ENCODE measurements at regions not wholly inside any gene's neighbourhood (a gene's known extent, or its start where the extent isn't known, plus 50 kb on each side); places are given as distances from the start of the nearest gene placed in this dataset.

DNA sequence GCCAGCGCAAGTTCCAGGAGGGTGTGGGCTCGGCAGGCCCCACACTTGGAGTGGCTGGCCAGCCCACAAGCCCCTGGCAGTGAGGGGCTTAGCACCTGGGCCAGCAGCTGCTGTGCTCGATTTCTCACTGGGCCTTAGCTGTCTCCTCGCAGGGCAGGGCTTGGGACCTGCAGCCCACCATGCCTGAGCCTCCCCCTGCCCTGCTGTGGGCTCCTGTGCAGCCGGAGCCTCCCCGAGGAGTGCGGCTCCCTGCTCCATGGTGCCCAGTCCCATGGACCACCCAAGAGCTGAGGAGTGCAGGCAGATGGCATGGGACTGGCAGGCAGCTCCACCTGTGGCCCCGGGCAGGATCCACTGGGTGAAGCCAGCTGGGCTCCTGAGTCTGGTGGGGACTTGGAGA, 139.2 kb upstream of the CXCL13 start:
- TF ChIP-seq EZH2 (IDR thresholded peaks at IDR 0.05; ENCODE audit: low read length) (no peak), CTCF (optimal IDR thresholded peaks at IDR 0.05 in 1 of 3, IDR thresholded peaks at IDR 0.05 in 1 of 3, conservative IDR thresholded peaks at IDR 0.05 in 1 of 3; ENCODE audit: extremely low read depth in 1 of 3, insufficient read depth in 2 of 3, low read length in 3 of 3) (no peak)
- H3K4me1 ChIP-seq (ENCODE audit: control insufficient read depth, extremely low read depth, insufficient read depth, low read length): no peaks in the 10 kb centered on the region
- dilution Hi-C loops (cut with MboI; ENCODE audit: extremely low pct_ligation_motif_present, low sequenced_read_pairs): no loop called here

GRCh38 chr4:77471821-77472495, 133.7 kb upstream of the CXCL13 start:
- Histone ChIP-seq H4K20me1 (ENCODE audit: control insufficient read depth, extremely low read depth, insufficient read depth, low read length) (no peaks in the 10 kb centered on the region), H3K4me1 (ENCODE audit: control insufficient read depth, extremely low read depth, insufficient read depth, low read length) (peaks cover 8% of the 10 kb centered on the region), H3K36me3 (ENCODE audit: control insufficient read depth in 2 of 2, extremely low read depth in 1 of 2, insufficient read depth in 2 of 2, low read length in 2 of 2) (no peaks in the 10 kb centered on the region), H3K9me1 (ENCODE audit: control insufficient read depth, extremely low read depth, insufficient read depth, low read length) (no peaks in the 10 kb centered on the region), H3K27me3 (ENCODE audit: control insufficient read depth, extremely low read depth, insufficient read depth, low read length) (no peaks in the 10 kb centered on the region), H3K9me3 (ENCODE audit: control insufficient read depth, low read depth, low read length) (no peaks in the 10 kb centered on the region), H3K27ac (ENCODE audit: control insufficient read depth, insufficient read depth, low read length) (no peak overlapping the region), H3K9ac (ENCODE audit: control insufficient read depth, extremely low read depth, insufficient read depth, low read length) (no peak overlapping the region), H3K4me3 (ENCODE audit: control insufficient read depth in 2 of 3, extremely low read depth in 1 of 3, insufficient read depth in 2 of 3, low read depth in 1 of 3, low read length in 3 of 3) (no peak overlapping the region), H2AFZ (ENCODE audit: control insufficient read depth, low read length) (no peak overlapping the region), H3K79me2 (ENCODE audit: control insufficient read depth, insufficient read depth, low read length) (no peaks in the 10 kb centered on the region), H3K4me2 (ENCODE audit: control insufficient read depth, extremely low read depth, insufficient read depth, low read depth, low read length) (no peak overlapping the region)
- no peak for DNase-seq (ENCODE audit: low read depth, low spot score)
- peak; percentile 63 for FAIRE-seq
- TF ChIP-seq EZH2 (IDR thresholded peaks at IDR 0.05; ENCODE audit: low read length) (no peak), CTCF (optimal IDR thresholded peaks at IDR 0.05 in 1 of 3, IDR thresholded peaks at IDR 0.05 in 1 of 3, conservative IDR thresholded peaks at IDR 0.05 in 1 of 3; ENCODE audit: extremely low read depth in 1 of 3, insufficient read depth in 2 of 3, low read length in 3 of 3) (no peak)
- dilution Hi-C loops (cut with MboI; ENCODE audit: extremely low pct_ligation_motif_present, low sequenced_read_pairs): no loop called here

More for the DNA sequence above, 139.2 kb upstream of the CXCL13 start:
- Histone ChIP-seq H3K27ac (ENCODE audit: control insufficient read depth, insufficient read depth, low read length) (no peak overlapping the region), H2AFZ (ENCODE audit: control insufficient read depth, low read length) (no peak overlapping the region), H3K36me3 (ENCODE audit: control insufficient read depth in 2 of 2, extremely low read depth in 1 of 2, insufficient read depth in 2 of 2, low read length in 2 of 2) (no peaks in the 10 kb centered on the region), H3K4me3 (ENCODE audit: control insufficient read depth in 2 of 3, extremely low read depth in 1 of 3, insufficient read depth in 2 of 3, low read depth in 1 of 3, low read length in 3 of 3) (no peak overlapping the region), H3K27me3 (ENCODE audit: control insufficient read depth, extremely low read depth, insufficient read depth, low read length) (no peaks in the 10 kb centered on the region), H4K20me1 (ENCODE audit: control insufficient read depth, extremely low read depth, insufficient read depth, low read length) (no peaks in the 10 kb centered on the region), H3K4me2 (ENCODE audit: control insufficient read depth, extremely low read depth, insufficient read depth, low read depth, low read length) (no peak overlapping the region), H3K79me2 (ENCODE audit: control insufficient read depth, insufficient read depth, low read length) (no peaks in the 10 kb centered on the region), H3K9me1 (ENCODE audit: control insufficient read depth, extremely low read depth, insufficient read depth, low read length) (no peaks in the 10 kb centered on the region), H3K9ac (ENCODE audit: control insufficient read depth, extremely low read depth, insufficient read depth, low read length) (no peak overlapping the region), H3K9me3 (ENCODE audit: control insufficient read depth, low read depth, low read length) (no peaks in the 10 kb centered on the region)
- no peak for FAIRE-seq
- DNase-seq (ENCODE audit: low read depth, low spot score): no peak
